HCT116 (cell line): ENCODE measurements at regions not wholly inside any gene's neighbourhood (a gene's known extent, or its start where the extent isn't known, plus 50 kb on each side); places are given as distances from the start of the nearest gene placed in this dataset.

Experiments
- ATAC-seq: fragments of 200-7000 bp; cut with Tn5 transposase; 2 replicates; pipeline ENCODE4 v1.9.1; 2020; ENCODE audit warnings: mild to moderate bottlenecking, moderate library complexity
- BruUV-seq: library from RNA; stranded (reverse); fragments of 400-500 nt; replicated peaks from 2 replicates; lab custom pipeline; 2021; lab: Mats Ljungman, UMichigan
- CTCF ChIA-PET: fragments of 300-600 bp; sonication (Branson Sonifier 250); formaldehyde crosslinking; loops from one replicate; lab custom pipeline; 2021; ENCODE audit warnings: antibody characterized with exemption; lab: Charles Lee
- POLR2A ChIA-PET: fragments of 300-600, 350-600 bp; sonication (Branson Sonifier 250); formaldehyde crosslinking; loops from one replicate; lab custom pipeline; 2021; ENCODE audit warnings: antibody characterized with exemption; lab: Charles Lee
- RAD21 ChIA-PET, 2 experiments: fragments of 300-600 bp; sonication (Branson Sonifier 250); formaldehyde crosslinking; loops; one replicate each; lab custom pipeline; 2023; ENCODE audit warnings: low total read pairs in 2 of 2; ENCODE audit not compliant: uncharacterized antibody in 2 of 2, unreplicated experiment in 2 of 2, low non-redundant PET in 1 of 2; lab: Charles Lee
- DNase-seq: peaks from one replicate; pipeline ENCODE4 v3.0.0-alpha.2; 2010; ENCODE audit warnings: low read depth, low spot score
- H2AFZ ChIP-seq: fragments of 200-600 bp; shearing (Covaris generic), sonication (generic); 2 replicates; pipeline ENCODE4 v1.6.1; 2017; ENCODE audit warnings: low read depth, mixed run types, mixed read lengths, antibody characterized with exemption, low read length; ENCODE audit not compliant: poor library complexity, severe bottlenecking
- H3K27ac ChIP-seq: 2 replicates; pipeline ENCODE4 v1.5.1; 2012; ENCODE audit warnings: low read depth, low read length
- H3K27me3 ChIP-seq: fragments of 200-600 bp; sonication (generic); 2 replicates; pipeline ENCODE4 v1.6.1; 2016; ENCODE audit warnings: mixed run types, low read length, mixed read lengths; ENCODE audit not compliant: insufficient read depth
- H3K36me3 ChIP-seq, 2 experiments: fragments of 200-500 bp in 1 of 2; fragments of 200-600 bp in 1 of 2; sonication (Bioruptor generic) in 1 of 2; sonication (generic) in 1 of 2; 2 replicates each; pipeline versions ENCODE4 v1.5.1 to v1.6.1; 2014 to 2016; ENCODE audit warnings: low read length in 2 of 2, inconsistent platforms in 1 of 2, mixed read lengths in 1 of 2, mixed run types in 1 of 2; ENCODE audit not compliant: insufficient read depth in 2 of 2, control insufficient read depth in 1 of 2
- H3K4me1 ChIP-seq, 2 experiments: fragments of 200-600 bp in 1 of 2; sonication (generic) in 1 of 2; 2 replicates each; pipeline versions ENCODE4 v1.5.1 to v1.6.1; 2012 to 2017; ENCODE audit warnings: low read length in 2 of 2, inconsistent platforms in 1 of 2, mild to moderate bottlenecking in 1 of 2, mixed read lengths in 1 of 2, mixed run types in 1 of 2, moderate library complexity in 1 of 2; ENCODE audit not compliant: insufficient read depth in 2 of 2, control insufficient read depth in 1 of 2
- H3K4me2 ChIP-seq: fragments of 200-600 bp; sonication (generic); 2 replicates; pipeline ENCODE4 v1.6.1; 2017; ENCODE audit warnings: mixed run types, low read length, mixed read lengths
- H3K4me3 ChIP-seq, 2 experiments: fragments of 200-600 bp in 1 of 2; sonication (generic) in 1 of 2; replicated peaks in 1 of 2; 2 replicates each; pipeline ENCODE4 v1.5.1; 2011 to 2016; ENCODE audit warnings: low read length in 2 of 2, control low read depth in 1 of 2, low read depth in 1 of 2, mild to moderate bottlenecking in 1 of 2, mixed read lengths in 1 of 2, mixed run types in 1 of 2
- H3K79me2 ChIP-seq: fragments of 200-600 bp; sonication (generic); 2 replicates; pipeline ENCODE4 v1.6.1; 2017; ENCODE audit warnings: mild to moderate bottlenecking, mixed run types, low read length, moderate library complexity, mixed read lengths; ENCODE audit not compliant: insufficient read depth
- H3K9ac ChIP-seq: fragments of 200-600 bp; sonication (generic); 2 replicates; pipeline ENCODE4 v1.6.1; 2016; ENCODE audit warnings: low read length, mixed read lengths
- H3K9me2 ChIP-seq: fragments of 200-600 bp; sonication (generic), shearing (Covaris generic); 2 replicates; pipeline ENCODE4 v1.6.1; 2017; ENCODE audit warnings: mixed run types, mild to moderate bottlenecking, moderate library complexity; ENCODE audit not compliant: insufficient read depth
- H3K9me3 ChIP-seq, 2 experiments: fragments of 200-500 bp in 1 of 2; fragments of 200-600 bp in 1 of 2; sonication (Bioruptor generic) in 1 of 2; sonication (generic) in 1 of 2; 2 replicates each; pipeline ENCODE4 v1.6.1; 2014 to 2017; ENCODE audit warnings: low read length in 2 of 2, mixed read lengths in 2 of 2, inconsistent platforms in 1 of 2, low read depth in 1 of 2, mild to moderate bottlenecking in 1 of 2, mixed run types in 1 of 2, moderate library complexity in 1 of 2; ENCODE audit not compliant: control insufficient read depth in 1 of 2, insufficient read depth in 1 of 2
- H4K20me1 ChIP-seq: fragments of 200-600 bp; sonication (generic), shearing (Covaris generic); 2 replicates; pipeline ENCODE4 v1.6.1; 2017; ENCODE audit warnings: mixed run types, mild to moderate bottlenecking, moderate library complexity; ENCODE audit not compliant: insufficient read depth
- CEBPB ChIP-seq: IDR thresholded peaks from 2 replicates; pipeline ENCODE4 v1.6.1; 2012; ENCODE audit warnings: low read depth
- EZH2phosphoT487 ChIP-seq: fragments of 200-600 bp; IDR thresholded peaks from 2 replicates; pipeline ENCODE4 v1.6.1; 2018; ENCODE audit warnings: antibody characterized with exemption, borderline replicate concordance
- JUND ChIP-seq: IDR thresholded peaks from 2 replicates; pipeline ENCODE4 v1.6.1; 2012
- RAD21 ChIP-seq: IDR thresholded peaks from 2 replicates; pipeline ENCODE4 v1.6.1; 2012; ENCODE audit warnings: low read depth, mild to moderate bottlenecking
- SP1 ChIP-seq: IDR thresholded peaks from 2 replicates; pipeline ENCODE4 v1.6.1; 2012; ENCODE audit warnings: low read depth
- SRF ChIP-seq: IDR thresholded peaks from 2 replicates; pipeline ENCODE4 v1.6.1; 2012; ENCODE audit warnings: low read depth
- TCF7L2 ChIP-seq: IDR thresholded peaks from 2 replicates; pipeline ENCODE4 v1.7.0; 2011; ENCODE audit warnings: borderline replicate concordance, inconsistent platforms; ENCODE audit not compliant: insufficient read depth, insufficient read length; ENCODE audit errors: extremely low read depth
- ZNF274 ChIP-seq: fragments of 200-500 bp; sonication (Bioruptor generic); IDR thresholded peaks from 2 replicates; pipeline ENCODE4 v1.6.1; 2014; ENCODE audit warnings: mild to moderate bottlenecking, low read depth, low read length, inconsistent platforms
- intact Hi-C: fragments of 100-400 bp; cut with micrococcal nuclease; formaldehyde crosslinking; loops from 2 replicates; pipeline ENCODE4 v1.10.0; 2022
- TF ChIP-seq, protein P1 (sequence below): IDR thresholded peaks from 2 replicates; pipeline ENCODE4 v1.6.1; 2011; ENCODE audit warnings: mild to moderate bottlenecking, low read length, moderate library complexity; ENCODE audit not compliant: insufficient replicate concordance; ENCODE audit errors: extremely low read depth

DNA sequence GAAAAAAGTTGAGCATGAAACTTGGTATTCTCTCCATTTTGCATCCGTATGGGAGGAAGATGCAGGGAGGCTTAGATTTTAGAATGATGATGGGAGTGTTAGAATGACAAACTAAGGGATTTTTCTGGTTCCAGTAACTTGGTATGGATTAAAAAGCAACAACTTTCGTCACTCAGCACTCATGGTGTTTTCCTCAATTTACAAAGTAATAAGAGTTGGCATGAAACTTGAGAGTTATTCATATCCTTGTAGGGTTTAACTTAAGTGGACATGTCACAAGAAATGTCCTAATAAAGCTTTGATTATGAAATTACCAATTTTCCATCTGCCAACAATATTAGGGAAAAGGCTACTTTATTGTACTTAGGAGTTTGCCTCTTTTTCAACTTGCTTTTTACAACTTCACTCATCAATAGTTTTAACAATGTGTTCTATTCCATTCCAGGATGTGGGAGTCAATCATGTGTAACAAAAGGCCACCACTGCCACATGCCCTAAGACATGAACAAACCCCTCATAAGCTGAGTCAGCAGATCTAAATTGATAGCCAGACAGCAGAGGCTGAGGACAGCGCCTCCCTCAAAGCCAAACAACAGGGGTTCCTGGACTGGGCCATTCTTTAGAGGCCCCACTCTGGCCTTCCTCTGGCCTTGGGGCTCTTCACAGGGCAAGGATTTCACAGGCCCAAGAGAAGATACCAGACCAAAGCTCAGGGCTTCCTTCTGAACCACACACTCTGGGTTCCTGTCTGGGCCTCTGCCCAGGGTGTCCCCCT lies 265.8 kb downstream of the TNS1 start:
- Histone ChIP-seq H3K4me2 (no peak overlapping the region), H3K4me1 (no peaks in the 10 kb centered on the region), H3K27me3 (peaks cover 41% of the 10 kb centered on the region), H3K9ac (no peak overlapping the region), H3K36me3 (no peaks in the 10 kb centered on the region), H3K9me3 (no peaks in the 10 kb centered on the region), H3K27ac (no peak overlapping the region), H2AFZ (no peak overlapping the region), H3K4me3 (no peak overlapping the region), H3K79me2 (no peaks in the 10 kb centered on the region), H3K9me2 (no peaks in the 10 kb centered on the region), H4K20me1 (no peaks in the 10 kb centered on the region)
- CTCF ChIA-PET, result no interaction called here
- no TSS peak for BruUV-seq
- no peak for DNase-seq
- POLR2A ChIA-PET, result no interaction called here
- TF ChIP-seq TCF7L2 (no peak), SRF (no peak), ZNF274 (no peak), CEBPB (no peak), JUND (no peak), RAD21 (no peak), SP1 (no peak), EZH2phosphoT487 (no peak)
- TF ChIP-seq, protein P1, sequence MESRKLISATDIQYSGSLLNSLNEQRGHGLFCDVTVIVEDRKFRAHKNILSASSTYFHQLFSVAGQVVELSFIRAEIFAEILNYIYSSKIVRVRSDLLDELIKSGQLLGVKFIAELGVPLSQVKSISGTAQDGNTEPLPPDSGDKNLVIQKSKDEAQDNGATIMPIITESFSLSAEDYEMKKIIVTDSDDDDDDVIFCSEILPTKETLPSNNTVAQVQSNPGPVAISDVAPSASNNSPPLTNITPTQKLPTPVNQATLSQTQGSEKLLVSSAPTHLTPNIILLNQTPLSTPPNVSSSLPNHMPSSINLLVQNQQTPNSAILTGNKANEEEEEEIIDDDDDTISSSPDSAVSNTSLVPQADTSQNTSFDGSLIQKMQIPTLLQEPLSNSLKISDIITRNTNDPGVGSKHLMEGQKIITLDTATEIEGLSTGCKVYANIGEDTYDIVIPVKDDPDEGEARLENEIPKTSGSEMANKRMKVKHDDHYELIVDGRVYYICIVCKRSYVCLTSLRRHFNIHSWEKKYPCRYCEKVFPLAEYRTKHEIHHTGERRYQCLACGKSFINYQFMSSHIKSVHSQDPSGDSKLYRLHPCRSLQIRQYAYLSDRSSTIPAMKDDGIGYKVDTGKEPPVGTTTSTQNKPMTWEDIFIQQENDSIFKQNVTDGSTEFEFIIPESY, result no peak
- intact Hi-C loops, result no loop called here
- RAD21 ChIA-PET, result no interaction called here
- no peak for ATAC-seq
